KMS-11 (cell line): ENCODE measurements at regions not wholly inside any gene's neighbourhood (a gene's known extent, or its start where the extent isn't known, plus 50 kb on each side); places are given as distances from the start of the nearest gene placed in this dataset.

Experiments
- H2AFZ ChIP-seq: fragments of 200-600 bp; sonication (generic); 2 replicates; pipeline ENCODE4 v1.6.1; 2016; ENCODE audit warnings: antibody characterized with exemption, mixed run types, low read depth
- H3K27ac ChIP-seq: fragments of 200-600 bp; sonication (generic); 2 replicates; pipeline ENCODE4 v1.6.1; 2016; ENCODE audit warnings: mild to moderate bottlenecking, mixed run types
- H3K27me3 ChIP-seq: fragments of 200-600 bp; sonication (generic); 2 replicates; pipeline ENCODE4 v1.6.1; 2017; ENCODE audit warnings: mild to moderate bottlenecking, low read depth, mixed run types, moderate library complexity; ENCODE audit not compliant: insufficient read depth
- H3K36me3 ChIP-seq: fragments of 200-600 bp; sonication (generic); 2 replicates; pipeline ENCODE4 v1.6.1; 2017; ENCODE audit warnings: mild to moderate bottlenecking, mixed run types; ENCODE audit not compliant: insufficient read depth
- H3K4me1 ChIP-seq: fragments of 200-600 bp; sonication (generic); 2 replicates; pipeline ENCODE4 v1.6.1; 2016; ENCODE audit warnings: mild to moderate bottlenecking, low read depth, mixed run types; ENCODE audit not compliant: poor library complexity, severe bottlenecking
- H3K4me2 ChIP-seq: fragments of 200-600 bp; sonication (generic); 2 replicates; pipeline ENCODE4 v1.7.0; 2016; ENCODE audit warnings: mild to moderate bottlenecking, mixed run types
- H3K4me3 ChIP-seq: fragments of 200-600 bp; sonication (generic); IDR thresholded peaks from 2 replicates; pipeline ENCODE4 v1.6.1; 2017; ENCODE audit warnings: low read depth, low read length, mixed read lengths; ENCODE audit not compliant: insufficient read depth
- H3K79me2 ChIP-seq: fragments of 200-600 bp; sonication (generic); 2 replicates; pipeline ENCODE4 v1.6.1; 2016; ENCODE audit warnings: low read depth, mixed run types; ENCODE audit not compliant: insufficient read depth
- H3K9ac ChIP-seq: fragments of 200-600 bp; sonication (generic); 2 replicates; pipeline ENCODE4 v1.6.1; 2016; ENCODE audit warnings: mild to moderate bottlenecking, mixed run types
- H4K20me1 ChIP-seq: fragments of 200-600 bp; sonication (generic); 2 replicates; pipeline ENCODE4 v1.6.1; 2016; ENCODE audit warnings: mild to moderate bottlenecking, mixed run types; ENCODE audit not compliant: insufficient read depth
- CTCF ChIP-seq: fragments of 200-600 bp; sonication (generic); conservative IDR thresholded peaks from 2 replicates; pipeline ENCODE4 v1.6.1; 2017; ENCODE audit warnings: low read depth, mild to moderate bottlenecking, antibody characterized with exemption, low read length, moderate library complexity, mixed read lengths

DNA sequence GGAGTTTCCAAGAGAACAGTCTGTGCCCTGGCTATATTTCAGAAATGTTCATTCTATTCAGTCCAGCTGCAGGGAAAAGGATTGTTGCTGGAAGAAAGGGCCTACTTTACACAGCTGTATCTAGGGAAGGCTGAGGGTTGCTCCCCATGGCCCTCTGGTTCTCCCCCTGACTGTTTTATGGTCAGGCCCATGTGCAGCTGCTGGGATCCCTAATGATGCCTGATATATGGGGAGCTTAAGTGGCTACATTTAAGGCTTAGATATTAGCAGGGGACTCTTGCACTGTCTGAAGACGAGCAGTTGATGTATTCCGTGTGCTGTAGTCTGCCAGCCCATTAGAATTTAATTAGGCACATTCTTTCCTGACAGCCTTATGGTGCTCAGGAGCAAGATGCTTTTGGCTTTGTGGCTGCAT lies 72.0 kb downstream of the FAM43A start:
- Histone ChIP-seq H2AFZ (no peak overlapping the region), H3K4me3 (no peak overlapping the region), H3K4me1 (no peaks in the 10 kb centered on the region), H3K79me2 (no peaks in the 10 kb centered on the region), H3K36me3 (no peaks in the 10 kb centered on the region), H3K4me2 (no peak overlapping the region), H3K27me3 (no peaks in the 10 kb centered on the region), H3K9ac (no peak overlapping the region), H3K27ac (no peak overlapping the region), H4K20me1 (no peaks in the 10 kb centered on the region)
- no peak for TF ChIP-seq CTCF

DNA sequence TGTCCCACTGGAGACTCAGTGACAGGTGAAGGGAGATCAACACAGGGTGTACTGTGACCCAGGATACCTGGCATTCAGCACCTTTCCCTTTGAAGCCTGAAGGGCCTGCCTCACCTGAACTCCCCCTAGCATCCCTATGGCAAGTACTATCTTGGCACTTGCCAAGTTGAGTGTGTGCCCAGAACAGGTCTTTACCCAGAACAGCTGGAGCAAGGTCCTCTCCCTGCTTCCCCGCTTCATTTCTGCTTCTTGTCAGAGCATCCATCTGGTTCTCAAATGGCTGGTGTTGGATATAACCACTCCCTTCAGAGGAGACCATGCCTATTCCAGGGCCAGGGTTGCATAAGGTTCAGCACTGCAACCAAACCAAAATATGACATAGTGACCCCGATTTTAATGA lies 73.0 kb downstream of the FAM43A start:
- no peak overlapping the region for H2AFZ ChIP-seq
- H4K20me1 ChIP-seq, result no peaks in the 10 kb centered on the region
- no peak overlapping the region for H3K27ac ChIP-seq
- no peaks in the 10 kb centered on the region for H3K79me2 ChIP-seq
- no peak overlapping the region for H3K4me3 ChIP-seq
- H3K36me3 ChIP-seq, result no peaks in the 10 kb centered on the region
- H3K27me3 ChIP-seq, result no peaks in the 10 kb centered on the region
- H3K9ac ChIP-seq, result no peak overlapping the region
- TF ChIP-seq CTCF, result no peak
- no peak overlapping the region for H3K4me2 ChIP-seq
- no peaks in the 10 kb centered on the region for H3K4me1 ChIP-seq

GRCh38 chr3:194760494-194761137 lies 74.9 kb downstream of the FAM43A start:
- Histone ChIP-seq H2AFZ (no peak overlapping the region), H4K20me1 (no peaks in the 10 kb centered on the region), H3K36me3 (no peaks in the 10 kb centered on the region), H3K27me3 (no peaks in the 10 kb centered on the region), H3K79me2 (no peaks in the 10 kb centered on the region), H3K27ac (no peak overlapping the region), H3K4me1 (no peaks in the 10 kb centered on the region), H3K4me2 (no peak overlapping the region), H3K9ac (no peak overlapping the region), H3K4me3 (no peak overlapping the region)
- TF ChIP-seq CTCF, result no peak

DNA sequence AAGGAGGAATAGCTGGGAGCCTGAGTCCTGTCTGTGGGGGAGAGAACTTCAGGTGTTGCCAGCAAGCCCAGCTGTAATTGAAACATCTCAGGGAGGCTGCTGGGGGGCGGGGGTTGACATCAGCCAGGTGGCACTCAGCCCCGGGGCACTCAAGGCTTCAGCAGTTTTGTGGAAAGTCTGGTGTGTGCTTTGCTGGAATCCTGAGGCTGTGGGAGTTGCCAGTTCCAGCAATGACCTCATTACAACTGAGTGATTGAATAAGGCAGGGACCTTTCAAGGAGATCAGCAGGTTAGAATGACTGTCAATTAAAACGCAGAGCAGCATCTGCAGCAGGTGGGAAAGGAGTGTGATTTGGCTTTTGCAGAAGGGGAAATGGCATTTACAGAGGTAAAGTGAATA lies 75.7 kb downstream of the FAM43A start:
- no peaks in the 10 kb centered on the region for H4K20me1 ChIP-seq
- no peaks in the 10 kb centered on the region for H3K27me3 ChIP-seq
- TF ChIP-seq CTCF, result no peak
- H3K9ac ChIP-seq, result no peak overlapping the region
- no peak overlapping the region for H3K4me2 ChIP-seq
- no peaks in the 10 kb centered on the region for H3K4me1 ChIP-seq
- H3K36me3 ChIP-seq, result no peaks in the 10 kb centered on the region
- H3K27ac ChIP-seq, result no peak overlapping the region
- H3K79me2 ChIP-seq, result no peaks in the 10 kb centered on the region
- no peak overlapping the region for H2AFZ ChIP-seq
- H3K4me3 ChIP-seq, result no peak overlapping the region
